CD8-positive, alpha-beta memory T cell (primary cell): ENCODE measurements at regions not wholly inside any gene's neighbourhood (a gene's known extent, or its start where the extent isn't known, plus 50 kb on each side); places are given as distances from the start of the nearest gene placed in this dataset.
A peak's percentile ranks its signal among the peaks of the same experiment; 100 is the strongest.

Experiments
- CTCF ChIA-PET: fragments of 350-600 bp; sonication (Branson Sonifier 250); formaldehyde crosslinking; loops from one replicate; lab custom pipeline; 2021; ENCODE audit warnings: antibody characterized with exemption; lab: Charles Lee
- POLR2A ChIA-PET: fragments of 350-600 bp; sonication (Branson Sonifier 250); formaldehyde crosslinking; loops from one replicate; lab custom pipeline; 2021; ENCODE audit warnings: antibody characterized with exemption; lab: Charles Lee
- DNase-seq, 5 donors: peaks; one replicate each; pipeline versions ENCODE4 v3.0.0 to v3.0.0-alpha.2; 2020 to 2022; ENCODE audit warnings: mixed read lengths in 1 of 5
- H3K27ac ChIP-seq: one replicate; pipeline ENCODE4 v1.7.0; 2013; ENCODE audit warnings: low read depth, mild to moderate bottlenecking, low read length, moderate library complexity
- H3K27me3 ChIP-seq: 2 replicates; pipeline ENCODE4 v1.7.0; 2013; ENCODE audit warnings: low read length, mild to moderate bottlenecking; ENCODE audit not compliant: insufficient read depth, poor library complexity, severe bottlenecking
- H3K36me3 ChIP-seq: 2 replicates; pipeline ENCODE4 v1.7.0; 2013; ENCODE audit warnings: mild to moderate bottlenecking, low read length, moderate library complexity; ENCODE audit not compliant: insufficient read depth
- H3K4me1 ChIP-seq: 2 replicates; pipeline ENCODE4 v1.7.0; 2013; ENCODE audit warnings: mild to moderate bottlenecking, low read length, moderate library complexity; ENCODE audit not compliant: insufficient read depth
- H3K4me3 ChIP-seq: 2 replicates; pipeline ENCODE4 v1.7.0; 2013; ENCODE audit warnings: mild to moderate bottlenecking, low read length
- H3K9me3 ChIP-seq: 2 replicates; pipeline ENCODE4 v1.7.0; 2013; ENCODE audit warnings: mild to moderate bottlenecking, low read length
- H3K27ac Mint-ChIP-seq, 8 donors: one replicate each; pipeline ENCODE4 v1.8.0; 2020 to 2021; ENCODE audit warnings: mixed read lengths in 8 of 8, mild to moderate bottlenecking in 6 of 8, inconsistent platforms in 3 of 8, moderate library complexity in 3 of 8
- H3K27me3 Mint-ChIP-seq, 2 donors: one replicate each; pipeline ENCODE4 v1.8.0; 2020 to 2021; ENCODE audit warnings: mixed read lengths in 2 of 2, mild to moderate bottlenecking in 1 of 2, moderate library complexity in 1 of 2
- H3K36me3 Mint-ChIP-seq, 3 donors: one replicate each; pipeline ENCODE4 v1.8.0; 2020 to 2021; ENCODE audit warnings: mixed read lengths in 3 of 3, inconsistent platforms in 1 of 3, mild to moderate bottlenecking in 1 of 3
- H3K4me1 Mint-ChIP-seq, 3 donors: one replicate each; pipeline ENCODE4 v1.8.0; 2020 to 2021; ENCODE audit warnings: mixed read lengths in 3 of 3, inconsistent platforms in 1 of 3, mild to moderate bottlenecking in 1 of 3
- H3K4me3 Mint-ChIP-seq, 7 donors: one replicate each; pipeline ENCODE4 v1.8.0; 2020 to 2021; ENCODE audit warnings: mixed read lengths in 7 of 7, mild to moderate bottlenecking in 6 of 7, moderate library complexity in 4 of 7, inconsistent platforms in 2 of 7
- H3K9me3 Mint-ChIP-seq, 5 donors: one replicate each; pipeline ENCODE4 v1.8.0; 2020 to 2022; ENCODE audit warnings: mixed read lengths in 5 of 5, mild to moderate bottlenecking in 3 of 5, moderate library complexity in 2 of 5, inconsistent platforms in 1 of 5

GRCh38 chr9:86865952-86866351, 81.4 kb downstream of the GAS1 start:
- H3K27me3 ChIP-seq = no peaks in the 10 kb centered on the region
- no peak overlapping the region for H3K27ac Mint-ChIP-seq
- POLR2A ChIA-PET = no interaction called here

GRCh38 chr9:86860006-86860405, 87.3 kb downstream of the GAS1 start:
- ChIA-PET CTCF (no interaction called here), POLR2A (no interaction called here)
- no peaks in the 10 kb centered on the region for H3K9me3 ChIP-seq
- H3K36me3 ChIP-seq = no peaks in the 10 kb centered on the region
- no peaks in the 10 kb centered on the region for H3K27me3 ChIP-seq
- Mint-ChIP-seq H3K36me3 (no peaks in the 10 kb centered on the region), H3K9me3 (no peaks in the 10 kb centered on the region), H3K4me3 (no peak overlapping the region), H3K27me3 (peaks cover 8 to 29% of the 10 kb centered on the region in 2 donors), H3K4me1 (no peaks in the 10 kb centered on the region), H3K27ac (no peak overlapping the region)
- no peaks in the 10 kb centered on the region for H3K4me1 ChIP-seq
- H3K27ac ChIP-seq = no peak overlapping the region
- no peak for DNase-seq
- no peak overlapping the region for H3K4me3 ChIP-seq

More at GRCh38 chr9:86865952-86866351, 81.4 kb downstream of the GAS1 start:
- Mint-ChIP-seq H3K36me3 (no peaks in the 10 kb centered on the region), H3K4me3 (no peak overlapping the region), H3K4me1 (no peaks in the 10 kb centered on the region), H3K27me3 (peaks cover 9 to 18% of the 10 kb centered on the region in 2 donors), H3K9me3 (no peaks in the 10 kb centered on the region)
- no peak for DNase-seq
- Histone ChIP-seq H3K9me3 (no peaks in the 10 kb centered on the region), H3K27ac (no peak overlapping the region), H3K4me3 (no peak overlapping the region), H3K4me1 (no peaks in the 10 kb centered on the region), H3K36me3 (no peaks in the 10 kb centered on the region)
- CTCF ChIA-PET = no interaction called here

GRCh38 chr9:86859056-86859455, 88.2 kb downstream of the GAS1 start:
- H3K4me3 ChIP-seq = no peak overlapping the region
- DNase-seq = no peak
- Mint-ChIP-seq H3K4me3 (no peak overlapping the region), H3K27me3 (peaks cover 7 to 25% of the 10 kb centered on the region in 2 donors), H3K9me3 (no peaks in the 10 kb centered on the region), H3K36me3 (no peaks in the 10 kb centered on the region), H3K27ac (no peak overlapping the region), H3K4me1 (no peaks in the 10 kb centered on the region)
- no peaks in the 10 kb centered on the region for H3K9me3 ChIP-seq
- ChIA-PET CTCF (no interaction called here), POLR2A (no interaction called here)
- H3K27me3 ChIP-seq = no peaks in the 10 kb centered on the region
- no peaks in the 10 kb centered on the region for H3K4me1 ChIP-seq
- no peaks in the 10 kb centered on the region for H3K36me3 ChIP-seq
- H3K27ac ChIP-seq = no peak overlapping the region

- no peaks in the 10 kb centered on the region for H3K36me3 Mint-ChIP-seq
- Histone ChIP-seq H3K27ac (no peak overlapping the region), H3K27me3 (no peaks in the 10 kb centered on the region), H3K4me3 (no peak overlapping the region), H3K36me3 (no peaks in the 10 kb centered on the region), H3K4me1 (no peaks in the 10 kb centered on the region), H3K9me3 (no peaks in the 10 kb centered on the region)
- peaks cover 6 to 33% of the 10 kb centered on the region in 2 donors for H3K27me3 Mint-ChIP-seq
- no peak for DNase-seq
- no peaks in the 10 kb centered on the region for H3K4me1 Mint-ChIP-seq
- ChIA-PET POLR2A (no interaction called here), CTCF (no interaction called here)
- peaks cover 0 to under 1% (median 0%) of the 10 kb centered on the region in 5 donors for H3K9me3 Mint-ChIP-seq
- no peak overlapping the region for H3K27ac Mint-ChIP-seq
- H3K4me3 Mint-ChIP-seq = no peak overlapping the region
Measured at GRCh38 chr9:86858009-86858408, 89.3 kb downstream of the GAS1 start.

- DNase-seq = no peak
- no peak overlapping the region for H3K27ac Mint-ChIP-seq
- H3K27me3 ChIP-seq = no peaks in the 10 kb centered on the region
- peaks cover 0 to 7% (median 2%) of the 10 kb centered on the region in 5 donors for H3K9me3 Mint-ChIP-seq
- H3K9me3 ChIP-seq = no peaks in the 10 kb centered on the region
- H3K36me3 Mint-ChIP-seq = no peaks in the 10 kb centered on the region
- H3K4me1 ChIP-seq = no peaks in the 10 kb centered on the region
- no peak overlapping the region for H3K4me3 Mint-ChIP-seq
- ChIA-PET CTCF (no interaction called here), POLR2A (no interaction called here)
- H3K27ac ChIP-seq = no peak overlapping the region
- no peak overlapping the region for H3K4me3 ChIP-seq
- H3K4me1 Mint-ChIP-seq = no peaks in the 10 kb centered on the region
- no peaks in the 10 kb centered on the region for H3K36me3 ChIP-seq
- H3K27me3 Mint-ChIP-seq = peaks cover 6 to 43% of the 10 kb centered on the region in 2 donors
Measured at GRCh38 chr9:86856259-86856658, 91.0 kb downstream of the GAS1 start.

GRCh38 chr9:86854898-86855523, 92.3 kb downstream of the GAS1 start:
- H3K36me3 Mint-ChIP-seq = no peaks in the 10 kb centered on the region
- Histone ChIP-seq H3K9me3 (no peaks in the 10 kb centered on the region), H3K36me3 (no peaks in the 10 kb centered on the region), H3K4me3 (no peak overlapping the region), H3K4me1 (no peaks in the 10 kb centered on the region), H3K27ac (no peak overlapping the region), H3K27me3 (no peaks in the 10 kb centered on the region)
- peaks cover 10 to 45% of the 10 kb centered on the region in 2 donors for H3K27me3 Mint-ChIP-seq
- DNase-seq = no peak
- no peak overlapping the region for H3K4me3 Mint-ChIP-seq
- POLR2A ChIA-PET = no interaction called here
- no peaks in the 10 kb centered on the region for H3K4me1 Mint-ChIP-seq
- H3K9me3 Mint-ChIP-seq = peaks cover 0 to 12% (median 2%) of the 10 kb centered on the region in 5 donors
- CTCF ChIA-PET = no interaction called here
- no peak overlapping the region for H3K27ac Mint-ChIP-seq

GRCh38 chr9:86846656-86847055, 100.7 kb downstream of the GAS1 start:
- Mint-ChIP-seq H3K9me3 (peaks cover 0 to 8% (median 0%) of the 10 kb centered on the region in 5 donors), H3K27ac (peak overlapping the region in 1 of 8 donors; percentile 36), H3K36me3 (no peaks in the 10 kb centered on the region), H3K4me1 (no peaks in the 10 kb centered on the region), H3K4me3 (no peak overlapping the region), H3K27me3 (peaks cover 10% of the 10 kb centered on the region in 2 donors)
- no peak overlapping the region for H3K27ac ChIP-seq
- CTCF ChIA-PET = interaction anchor here (0.6 kb wide), 1 partner anchor 403 kb away, joined by 3 read pairs; no protein-coding TSS in a partner anchor
- H3K27me3 ChIP-seq = no peaks in the 10 kb centered on the region
- no peak overlapping the region for H3K4me3 ChIP-seq
- no peak for DNase-seq
- H3K9me3 ChIP-seq = no peaks in the 10 kb centered on the region
- no peaks in the 10 kb centered on the region for H3K36me3 ChIP-seq
- H3K4me1 ChIP-seq = no peaks in the 10 kb centered on the region
- POLR2A ChIA-PET = no interaction called here

- no peak overlapping the region for H3K4me3 ChIP-seq
- H3K4me1 Mint-ChIP-seq = no peaks in the 10 kb centered on the region
- no peak overlapping the region for H3K27ac Mint-ChIP-seq
- no peak overlapping the region for H3K4me3 Mint-ChIP-seq
- POLR2A ChIA-PET = no interaction called here
- no peak overlapping the region for H3K27ac ChIP-seq
- CTCF ChIA-PET = no interaction called here
- H3K36me3 ChIP-seq = no peaks in the 10 kb centered on the region
- DNase-seq = no peak
- no peaks in the 10 kb centered on the region for H3K27me3 ChIP-seq
- no peaks in the 10 kb centered on the region for H3K9me3 ChIP-seq
- peaks cover 3 to 12% of the 10 kb centered on the region in 2 donors for H3K27me3 Mint-ChIP-seq
- no peaks in the 10 kb centered on the region for H3K36me3 Mint-ChIP-seq
- no peaks in the 10 kb centered on the region for H3K4me1 ChIP-seq
- no peaks in the 10 kb centered on the region for H3K9me3 Mint-ChIP-seq
Measured at GRCh38 chr9:86843206-86843605, 104.1 kb downstream of the GAS1 start.
